Calu3 (cell line): ENCODE measurements at regions not wholly inside any gene's neighbourhood (a gene's known extent, or its start where the extent isn't known, plus 50 kb on each side); places are given as distances from the start of the nearest gene placed in this dataset.

ENCODE experiments used
- BruUV-seq: library from RNA; stranded (reverse); fragments of 400-500 nt; replicated peaks from 2 replicates; lab custom pipeline; 2021; lab: Mats Ljungman, UMichigan
- CTCF ChIA-PET: fragments of 300-600 bp; sonication (Branson Sonifier 250); formaldehyde crosslinking; loops from one replicate; lab custom pipeline; 2022; ENCODE audit warnings: antibody characterized with exemption; lab: Charles Lee
- DNase-seq: peaks from one replicate; pipeline ENCODE4 v3.0.0; 2022
- H3K27ac Mint-ChIP-seq: one replicate; pipeline ENCODE4 v1.8.0; 2022; ENCODE audit warnings: mixed read lengths; ENCODE audit not compliant: unreplicated experiment
- H3K27me3 Mint-ChIP-seq: one replicate; pipeline ENCODE4 v1.8.0; 2022; ENCODE audit warnings: mixed read lengths; ENCODE audit not compliant: unreplicated experiment
- H3K36me3 Mint-ChIP-seq: one replicate; pipeline ENCODE4 v1.8.0; 2022; ENCODE audit warnings: mild to moderate bottlenecking, moderate library complexity, mixed read lengths; ENCODE audit not compliant: insufficient read depth, unreplicated experiment
- H3K4me1 Mint-ChIP-seq: one replicate; pipeline ENCODE4 v1.8.0; 2022; ENCODE audit warnings: mild to moderate bottlenecking, low read depth, mixed read lengths; ENCODE audit not compliant: unreplicated experiment
- H3K4me3 Mint-ChIP-seq: one replicate; pipeline ENCODE4 v1.8.0; 2022; ENCODE audit warnings: mild to moderate bottlenecking, low read depth, moderate library complexity, mixed read lengths; ENCODE audit not compliant: unreplicated experiment
- H3K9me3 Mint-ChIP-seq: one replicate; pipeline ENCODE4 v1.8.0; 2022; ENCODE audit warnings: low read depth, mixed read lengths; ENCODE audit not compliant: unreplicated experiment
- CTCF ChIP-seq: fragments of 200-600 bp; IDR thresholded peaks from one replicate; pipeline ENCODE4 v1.8.0; 2022; ENCODE audit warnings: antibody characterized with exemption; ENCODE audit not compliant: unreplicated experiment
- intact Hi-C: fragments of 100-400 bp; cut with micrococcal nuclease; formaldehyde crosslinking; loops from one replicate; pipeline ENCODE4 v1.10.0; 2022; ENCODE audit not compliant: unreplicated experiment

- Mint-ChIP-seq H3K36me3 (no peaks in the 10 kb centered on the region), H3K27me3 (no peaks in the 10 kb centered on the region), H3K27ac (no peak overlapping the region), H3K4me3 (no peak overlapping the region), H3K9me3 (no peaks in the 10 kb centered on the region), H3K4me1 (peaks cover 9% of the 10 kb centered on the region)
- TF ChIP-seq CTCF = no peak
- CTCF ChIA-PET = no interaction called here
- no TSS peak for BruUV-seq
- intact Hi-C loops = loop anchor here (5.0 to 10.0 kb wide), 2 partner anchors 230 to 908 kb away; no protein-coding TSS in a partner anchor
- DNase-seq = no peak
Measured at GRCh38 chr9:13444245-13445102, 165.0 kb upstream of the MPDZ start.

GRCh38 chr9:13443346-13444244 is 164.1 kb upstream of the MPDZ start:
- no peaks in the 10 kb centered on the region for H3K36me3 Mint-ChIP-seq
- H3K9me3 Mint-ChIP-seq = no peaks in the 10 kb centered on the region
- no peak for DNase-seq
- CTCF ChIA-PET = no interaction called here
- intact Hi-C loops = loop anchor here (10.0 kb wide), 1 partner anchor 231 kb away; no protein-coding TSS in a partner anchor
- no peaks in the 10 kb centered on the region for H3K27me3 Mint-ChIP-seq
- TF ChIP-seq CTCF = no peak
- BruUV-seq = no TSS peak
- no peak overlapping the region for H3K4me3 Mint-ChIP-seq
- no peak overlapping the region for H3K27ac Mint-ChIP-seq
- peaks cover 9% of the 10 kb centered on the region for H3K4me1 Mint-ChIP-seq

GRCh38 chr9:13439685-13440476 is 160.4 kb upstream of the MPDZ start:
- Mint-ChIP-seq H3K4me3 (no peak overlapping the region), H3K27ac (no peak overlapping the region), H3K27me3 (no peaks in the 10 kb centered on the region), H3K4me1 (no peaks in the 10 kb centered on the region), H3K9me3 (no peaks in the 10 kb centered on the region), H3K36me3 (no peaks in the 10 kb centered on the region)
- no TSS peak for BruUV-seq
- intact Hi-C loops = loop anchor here (10.0 kb wide), 1 partner anchor 235 kb away; no protein-coding TSS in a partner anchor
- TF ChIP-seq CTCF = no peak
- CTCF ChIA-PET = interaction anchor here (0.6 to 0.9 kb wide), 2 partner anchors 12 to 122 kb away, joined by 3 to 4 read pairs; no protein-coding TSS in a partner anchor
- DNase-seq = no peak

- H3K27ac Mint-ChIP-seq = no peak overlapping the region
- DNase-seq = no peak
- CTCF ChIA-PET = no interaction called here
- no peak overlapping the region for H3K4me3 Mint-ChIP-seq
- no peaks in the 10 kb centered on the region for H3K27me3 Mint-ChIP-seq
- no peaks in the 10 kb centered on the region for H3K9me3 Mint-ChIP-seq
- no TSS peak for BruUV-seq
- no peaks in the 10 kb centered on the region for H3K4me1 Mint-ChIP-seq
- no peak for TF ChIP-seq CTCF
- intact Hi-C loops = no loop called here
- H3K36me3 Mint-ChIP-seq = no peaks in the 10 kb centered on the region
Measured at GRCh38 chr9:13437866-13438265, 158.4 kb upstream of the MPDZ start.
